Stomach (tissue), 8 donors: ENCODE measurements at regions not wholly inside any gene's neighbourhood (a gene's known extent, or its start where the extent isn't known, plus 50 kb on each side); places are given as distances from the start of the nearest gene placed in this dataset.

Experiments
- DNase-seq, 2 donors: peaks; one replicate each; pipeline versions ENCODE4 v3.0.0 to v3.0.0-alpha.2; 2013 to 2019
- H3K27ac ChIP-seq, 5 donors: fragments of 200-600 bp in 4 of 5; sonication (generic) in 4 of 5; one replicate each; pipeline ENCODE4 v1.5.1; 2013 to 2019; ENCODE audit warnings: mild to moderate bottlenecking in 1 of 5, moderate library complexity in 1 of 5
- H3K27me3 ChIP-seq, 3 donors: fragments of 200-600 bp; sonication (generic); one replicate each; pipeline ENCODE4 v1.5.1; 2017 to 2019; ENCODE audit warnings: mixed run types in 1 of 3
- H3K36me3 ChIP-seq, 4 donors: fragments of 200-600 bp; sonication (generic); 1 replicate in 3 of 4; 2 replicates in 1 of 4; pipeline ENCODE4 v1.5.1; 2016 to 2019
- H3K4me1 ChIP-seq, 4 donors: fragments of 200-600 bp; sonication (generic); one replicate each; pipeline ENCODE4 v1.5.1; 2016 to 2019
- H3K4me3 ChIP-seq, 4 donors: fragments of 200-600 bp; sonication (generic) in 3 of 4; one replicate each; pipeline ENCODE4 v1.5.1; 2016 to 2019; ENCODE audit warnings: mild to moderate bottlenecking in 1 of 4
- H3K9me3 ChIP-seq, 4 donors: fragments of 200-600 bp; sonication (generic); one replicate each; pipeline ENCODE4 v1.5.1; 2016 to 2019
- EP300 ChIP-seq: sonication (generic); formaldehyde crosslinking; IDR thresholded peaks from one replicate; pipeline ENCODE4 v1.6.1; 2017; ENCODE audit warnings: antibody characterized with exemption
- POLR2A ChIP-seq, 4 donors: fragments of 450-650 bp; IDR thresholded peaks; one replicate each; pipeline ENCODE4 v1.6.1; 2016; ENCODE audit warnings: antibody characterized with exemption in 4 of 4, control low read depth in 2 of 4, mild to moderate bottlenecking in 1 of 4, moderate library complexity in 1 of 4
- POLR2AphosphoS5 ChIP-seq, 3 donors: sonication (generic); formaldehyde crosslinking; IDR thresholded peaks; one replicate each; pipeline ENCODE4 v1.6.1; 2016; ENCODE audit warnings: antibody characterized with exemption in 3 of 3
- WGBS, 5 donors: extraction: QIAGEN DNeasy Blood & Tissue Kit in 3 of 5; methylation state at CpG; one replicate each; pipeline versions ENCODE4 v1.1.5 to v1.1.7; 2013 to 2018; 5-methylcytosine and 5-hydroxymethylcytosine counted together
- intact Hi-C: fragments of 100-400 bp; cut with DNase I; formaldehyde crosslinking; loops from one replicate; pipeline ENCODE4 v1.15.1; 2023; ENCODE audit warnings: low total_unique reads
- TF ChIP-seq, protein P1 (sequence below), 7 experiments: fragments of 450-650 bp in 4 of 7; fragments of 200-600 bp in 3 of 7; sonication (generic) in 3 of 7; IDR thresholded peaks; one replicate each; pipeline ENCODE4 v1.5.1; 2016 to 2019; ENCODE audit warnings: antibody characterized with exemption in 7 of 7, control low read depth in 2 of 7, mild to moderate bottlenecking in 1 of 7
- donor health status: healthy with polysubstance abuse.
- donor health status: Bipolar disorder and iron deficiency.
- donor health status: healthy.

DNA sequence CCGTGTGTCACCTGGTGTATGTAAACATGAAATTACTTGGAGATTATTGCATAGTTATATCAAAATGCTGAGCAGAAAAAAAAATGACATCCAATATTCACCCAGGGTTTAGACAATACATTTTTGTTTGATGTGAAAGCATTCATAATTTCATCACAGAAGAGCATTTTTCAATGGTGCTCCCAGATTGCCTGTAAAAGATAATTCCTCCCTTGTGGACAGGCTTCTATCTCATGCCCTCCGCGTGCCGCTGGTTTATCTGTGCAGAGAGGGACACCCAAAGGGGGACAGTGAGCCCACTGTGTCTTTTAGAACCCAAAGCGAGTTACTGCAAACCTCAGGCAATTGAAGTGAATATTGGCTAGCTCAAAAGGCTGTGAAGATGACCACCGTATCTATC, 126.2 kb upstream of the KLF6 start:
- intact Hi-C loops, result no loop called here
- 84 to 95% (median 91%) methylated on average over 6 of the region's 6 CpGs for WGBS, 5 donors
- Histone ChIP-seq H3K4me1 (peaks cover 0 to 10% (median 2%) of the 10 kb centered on the region in 4 donors), H3K27me3 (no peaks in the 10 kb centered on the region), H3K36me3 (no peaks in the 10 kb centered on the region), H3K27ac (no peak overlapping the region), H3K4me3 (no peak overlapping the region), H3K9me3 (no peaks in the 10 kb centered on the region)
- TF ChIP-seq EP300, result no peak
- DNase-seq, result no peak

DNA sequence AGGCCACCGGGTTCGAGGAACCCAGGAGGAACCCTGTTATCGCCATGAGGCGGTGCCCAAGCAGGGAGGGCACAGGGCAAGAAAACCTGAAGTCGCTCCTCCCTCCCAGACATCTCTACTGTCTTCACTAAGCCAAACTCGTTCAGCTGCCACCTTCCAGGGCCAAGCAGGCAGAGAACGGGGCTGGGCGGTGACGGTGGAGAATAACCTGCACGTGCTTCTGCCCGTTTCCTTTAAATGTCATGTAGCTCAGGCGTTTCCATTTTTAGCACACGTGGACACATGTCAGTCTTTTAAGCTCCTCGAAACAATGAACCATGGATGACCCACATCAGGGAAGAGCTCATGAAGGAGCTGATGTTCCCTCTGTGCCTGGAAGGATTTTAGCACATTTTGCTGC, 124.3 kb upstream of the KLF6 start:
- H3K27me3 ChIP-seq, result no peaks in the 10 kb centered on the region
- whole genome bisulfite sequencing, 5 donors, result 90 to 97% (median 96%) methylated on average over 13 to 14 of the region's 14 CpGs
- H3K9me3 ChIP-seq, result no peaks in the 10 kb centered on the region
- H3K4me3 ChIP-seq, result no peak overlapping the region
- no peak for TF ChIP-seq POLR2AphosphoS5 (IDR thresholded peaks at IDR 0.05)
- no peak for TF ChIP-seq POLR2A (IDR thresholded peaks at IDR 0.05)
- TF ChIP-seq, protein P1, sequence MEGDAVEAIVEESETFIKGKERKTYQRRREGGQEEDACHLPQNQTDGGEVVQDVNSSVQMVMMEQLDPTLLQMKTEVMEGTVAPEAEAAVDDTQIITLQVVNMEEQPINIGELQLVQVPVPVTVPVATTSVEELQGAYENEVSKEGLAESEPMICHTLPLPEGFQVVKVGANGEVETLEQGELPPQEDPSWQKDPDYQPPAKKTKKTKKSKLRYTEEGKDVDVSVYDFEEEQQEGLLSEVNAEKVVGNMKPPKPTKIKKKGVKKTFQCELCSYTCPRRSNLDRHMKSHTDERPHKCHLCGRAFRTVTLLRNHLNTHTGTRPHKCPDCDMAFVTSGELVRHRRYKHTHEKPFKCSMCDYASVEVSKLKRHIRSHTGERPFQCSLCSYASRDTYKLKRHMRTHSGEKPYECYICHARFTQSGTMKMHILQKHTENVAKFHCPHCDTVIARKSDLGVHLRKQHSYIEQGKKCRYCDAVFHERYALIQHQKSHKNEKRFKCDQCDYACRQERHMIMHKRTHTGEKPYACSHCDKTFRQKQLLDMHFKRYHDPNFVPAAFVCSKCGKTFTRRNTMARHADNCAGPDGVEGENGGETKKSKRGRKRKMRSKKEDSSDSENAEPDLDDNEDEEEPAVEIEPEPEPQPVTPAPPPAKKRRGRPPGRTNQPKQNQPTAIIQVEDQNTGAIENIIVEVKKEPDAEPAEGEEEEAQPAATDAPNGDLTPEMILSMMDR (IDR thresholded peaks at IDR 0.05), result no peak
- TF ChIP-seq EP300, result no peak
- H3K4me1 ChIP-seq, result peaks cover 0 to 10% (median 2%) of the 10 kb centered on the region in 4 donors
- DNase-seq, result no peak
- no peaks in the 10 kb centered on the region for H3K36me3 ChIP-seq
- intact Hi-C loops, result no loop called here
- no peak overlapping the region for H3K27ac ChIP-seq

DNA sequence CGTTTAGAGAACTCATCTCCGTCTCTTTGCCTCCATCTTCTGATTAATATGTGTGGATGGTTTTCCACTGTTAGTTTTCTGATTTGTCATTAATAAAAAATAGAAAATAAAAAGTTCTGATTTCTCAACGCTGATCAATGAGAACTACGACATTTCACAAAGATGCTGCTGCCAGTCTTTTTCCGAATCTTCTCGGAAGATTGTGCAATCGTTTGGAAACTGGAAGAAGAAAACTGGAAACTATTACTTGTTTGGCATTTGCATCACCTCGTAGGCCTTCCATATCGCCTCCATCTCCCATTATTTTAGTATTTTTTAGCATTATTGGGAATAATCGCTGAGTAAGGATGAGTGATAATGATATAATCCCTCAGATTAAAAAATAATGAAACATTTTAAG, 123.2 kb upstream of the KLF6 start:
- 87 to 92% (median 89%) methylated on average over 10 of the region's 10 CpGs for WGBS, 5 donors
- intact Hi-C loops, result no loop called here
- Histone ChIP-seq H3K4me1 (peaks cover 0 to 7% (median 2%) of the 10 kb centered on the region in 4 donors), H3K4me3 (no peak overlapping the region), H3K9me3 (no peaks in the 10 kb centered on the region), H3K27ac (peak overlapping the region in 1 of 5 donors; percentile 30), H3K36me3 (no peaks in the 10 kb centered on the region), H3K27me3 (no peaks in the 10 kb centered on the region)
- DNase-seq, result no peak
- TF ChIP-seq EP300 (no peak), POLR2AphosphoS5 (IDR thresholded peaks at IDR 0.05) (no peak), POLR2A (IDR thresholded peaks at IDR 0.05) (no peak)
- TF ChIP-seq, protein P1 (IDR thresholded peaks at IDR 0.05), result no peak

DNA sequence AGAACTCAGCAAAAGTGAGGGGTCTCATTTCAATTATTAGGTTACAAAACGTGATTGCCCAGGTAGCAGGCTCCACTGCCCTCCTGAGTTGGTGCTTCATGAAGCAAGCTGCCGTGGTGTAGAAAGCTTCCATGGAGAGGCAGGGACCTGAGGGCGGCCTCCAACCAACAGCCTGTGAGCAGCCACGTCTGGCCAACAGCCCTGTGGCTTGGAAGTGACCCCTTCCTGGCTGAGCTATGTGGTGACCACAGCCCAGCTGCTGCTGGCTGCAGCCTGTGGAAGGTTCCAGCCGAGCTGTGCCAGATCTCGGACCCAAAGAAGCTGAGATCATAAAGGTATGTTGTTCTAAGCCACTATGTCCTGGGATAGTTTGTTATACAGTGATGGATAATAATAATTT, 122.5 kb upstream of the KLF6 start:
- Histone ChIP-seq H3K4me1 (peaks cover 0 to 7% (median 6%) of the 10 kb centered on the region in 4 donors), H3K36me3 (no peaks in the 10 kb centered on the region), H3K9me3 (no peaks in the 10 kb centered on the region), H3K27ac (peak overlapping the region; percentile 0 to 70 (median 44)), H3K4me3 (no peak overlapping the region), H3K27me3 (no peaks in the 10 kb centered on the region)
- no peak for TF ChIP-seq EP300
- TF ChIP-seq, protein P1 (IDR thresholded peaks at IDR 0.05), result no peak
- TF ChIP-seq POLR2A (IDR thresholded peaks at IDR 0.05), result no peak
- TF ChIP-seq POLR2AphosphoS5 (IDR thresholded peaks at IDR 0.05), result no peak
- 68 to 80% (median 76%) methylated on average over 3 to 6 of the region's 6 CpGs for WGBS, 5 donors
- DNase-seq, result peak in 1 of 2 donors; percentile 23
- intact Hi-C loops, result no loop called here

DNA sequence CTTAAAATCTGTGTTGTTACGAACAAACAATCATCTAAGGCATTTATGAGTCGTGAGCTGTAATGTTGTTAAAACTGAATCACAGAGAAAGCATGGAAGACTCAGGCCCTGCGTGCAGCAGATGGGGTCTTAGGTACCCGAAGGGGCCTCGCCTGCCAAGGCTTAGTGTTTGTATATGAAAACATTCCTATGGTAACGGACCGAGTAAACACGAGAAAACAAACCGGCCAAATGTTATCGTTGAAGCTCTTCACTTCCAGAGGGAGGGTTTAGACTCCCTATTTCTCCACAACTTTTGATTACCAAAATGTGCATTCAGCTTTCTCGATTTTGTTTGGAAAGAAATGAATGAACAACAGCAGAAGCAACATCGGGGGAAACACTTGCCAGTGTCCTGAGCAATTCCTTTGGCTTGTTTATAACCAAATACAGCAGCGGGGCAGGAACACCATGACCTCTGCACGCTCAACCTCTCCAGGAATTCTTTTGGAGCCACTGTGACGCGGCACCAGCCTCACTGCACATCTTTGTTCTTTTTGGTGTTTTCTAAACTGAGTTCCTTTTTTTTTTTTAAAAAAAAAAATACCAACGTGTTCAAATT, 121.6 kb upstream of the KLF6 start:
- 51 to 64% (median 56%) methylated on average over 17 of the region's 17 CpGs for whole genome bisulfite sequencing, 5 donors
- H3K4me3 ChIP-seq, result no peak overlapping the region
- TF ChIP-seq POLR2AphosphoS5 (IDR thresholded peaks at IDR 0.05) (peak in 1 of 3 donors; percentile 55), EP300 (no peak)
- TF ChIP-seq, protein P1 (IDR thresholded peaks at IDR 0.05), result no peak
- H3K27me3 ChIP-seq, result no peaks in the 10 kb centered on the region
- DNase-seq, result peak in 1 of 2 donors; percentile 65
- intact Hi-C loops, result no loop called here
- H3K36me3 ChIP-seq, result no peaks in the 10 kb centered on the region
- peak overlapping the region in 4 of 5 donors; percentile 30 to 70 (median 54) for H3K27ac ChIP-seq
- no peaks in the 10 kb centered on the region for H3K9me3 ChIP-seq
- H3K4me1 ChIP-seq, result peaks cover 0 to 13% (median 10%) of the 10 kb centered on the region in 4 donors
